AG09319 (cell line): ENCODE measurements at regions not wholly inside any gene's neighbourhood (a gene's known extent, or its start where the extent isn't known, plus 50 kb on each side); places are given as distances from the start of the nearest gene placed in this dataset.
"Not testable (repeated sequence)": the region's sequence is repeated elsewhere in the genome, so short reads cannot be mapped to it uniquely, and the experiment has no call there.

ENCODE experiments used
- DNase-seq: peaks from one replicate; pipeline ENCODE4 v3.0.0-alpha.2; 2010; ENCODE audit warnings: low read depth; ENCODE audit errors: extremely low read depth
- TF ChIP-seq, protein P1 (sequence below): IDR thresholded peaks from 2 replicates; pipeline ENCODE4 v1.5.1; 2011; ENCODE audit warnings: low read depth, mild to moderate bottlenecking, inconsistent platforms, low read length, moderate library complexity

DNA sequence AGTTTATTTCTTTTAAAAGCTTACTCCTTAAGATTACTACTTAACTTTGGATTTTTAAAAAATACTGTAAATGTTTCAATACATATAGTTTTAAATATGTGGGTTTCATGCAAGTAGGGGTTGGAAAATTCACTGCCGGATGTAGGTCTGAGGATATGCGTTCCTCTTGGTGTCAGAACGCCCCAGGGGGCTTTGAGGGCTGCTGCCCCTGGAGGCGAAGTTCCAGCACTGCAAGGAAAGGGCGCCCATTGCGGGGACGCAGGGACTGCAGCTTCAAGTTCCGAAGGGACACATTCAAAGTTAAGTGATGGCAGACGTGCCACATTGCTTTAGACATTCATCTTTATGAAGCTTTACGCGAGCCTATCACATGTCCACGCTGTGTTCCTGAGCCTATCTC is 152.9 kb downstream of the SOD2 start:
- DNase-seq, result no peak
- TF ChIP-seq, protein P1, sequence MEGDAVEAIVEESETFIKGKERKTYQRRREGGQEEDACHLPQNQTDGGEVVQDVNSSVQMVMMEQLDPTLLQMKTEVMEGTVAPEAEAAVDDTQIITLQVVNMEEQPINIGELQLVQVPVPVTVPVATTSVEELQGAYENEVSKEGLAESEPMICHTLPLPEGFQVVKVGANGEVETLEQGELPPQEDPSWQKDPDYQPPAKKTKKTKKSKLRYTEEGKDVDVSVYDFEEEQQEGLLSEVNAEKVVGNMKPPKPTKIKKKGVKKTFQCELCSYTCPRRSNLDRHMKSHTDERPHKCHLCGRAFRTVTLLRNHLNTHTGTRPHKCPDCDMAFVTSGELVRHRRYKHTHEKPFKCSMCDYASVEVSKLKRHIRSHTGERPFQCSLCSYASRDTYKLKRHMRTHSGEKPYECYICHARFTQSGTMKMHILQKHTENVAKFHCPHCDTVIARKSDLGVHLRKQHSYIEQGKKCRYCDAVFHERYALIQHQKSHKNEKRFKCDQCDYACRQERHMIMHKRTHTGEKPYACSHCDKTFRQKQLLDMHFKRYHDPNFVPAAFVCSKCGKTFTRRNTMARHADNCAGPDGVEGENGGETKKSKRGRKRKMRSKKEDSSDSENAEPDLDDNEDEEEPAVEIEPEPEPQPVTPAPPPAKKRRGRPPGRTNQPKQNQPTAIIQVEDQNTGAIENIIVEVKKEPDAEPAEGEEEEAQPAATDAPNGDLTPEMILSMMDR, result no peak

DNA sequence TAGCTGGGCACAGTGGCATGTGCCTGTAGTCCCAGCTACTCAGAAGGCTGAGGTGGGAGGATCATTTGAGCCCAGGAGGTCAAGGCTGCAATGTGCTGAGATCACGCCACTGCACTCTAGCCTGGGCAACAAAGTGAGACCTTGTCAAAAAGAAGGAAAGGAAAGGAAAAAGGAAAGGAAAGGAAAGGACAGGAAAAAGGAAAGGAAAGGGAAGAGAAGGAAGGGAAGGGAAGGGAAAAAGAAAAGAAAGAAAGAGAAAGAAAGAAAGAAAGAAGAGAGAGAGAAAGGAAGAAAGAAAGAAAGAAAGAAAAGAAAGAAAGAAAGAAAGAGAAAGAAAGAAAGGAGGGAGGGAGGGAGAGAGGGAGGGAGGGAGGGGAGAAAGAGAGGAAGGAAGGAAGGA is 155.0 kb downstream of the SOD2 start:
- not testable (repeated sequence) for DNase-seq

DNA sequence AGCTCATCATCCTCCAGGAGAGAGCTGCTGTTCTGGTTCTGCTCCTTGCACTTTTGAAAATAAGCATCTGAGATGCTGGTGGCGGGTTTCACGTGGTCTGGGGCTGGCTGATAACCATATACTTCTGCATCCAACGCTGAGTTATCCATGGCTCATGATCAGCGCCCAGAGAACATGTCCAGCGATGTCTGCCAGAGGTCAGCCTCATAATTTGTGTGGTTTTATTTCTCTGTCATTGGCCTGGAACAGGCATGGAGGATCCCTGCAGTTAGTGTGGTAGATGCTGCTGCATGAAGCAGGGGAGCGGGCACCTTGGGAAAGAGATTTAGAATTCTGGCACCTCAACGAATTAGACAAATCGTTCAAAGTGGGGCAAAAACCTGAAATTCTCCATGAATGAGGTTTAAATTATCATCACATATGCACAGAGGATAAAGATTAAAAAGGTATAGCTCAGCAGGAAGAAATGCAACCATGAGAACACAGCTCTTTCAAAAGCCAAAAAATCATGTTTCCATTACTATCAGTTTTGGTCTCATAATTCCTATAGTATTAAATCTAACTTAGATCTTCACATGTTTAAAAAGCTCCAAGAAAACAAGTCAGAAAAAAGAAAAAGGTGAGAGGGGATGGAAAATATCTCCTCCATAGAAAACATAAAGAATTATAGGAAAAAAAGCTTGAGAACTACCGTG is 157.2 kb downstream of the SOD2 start:
- no peak for DNase-seq
- TF ChIP-seq, protein P1, result no peak

DNA sequence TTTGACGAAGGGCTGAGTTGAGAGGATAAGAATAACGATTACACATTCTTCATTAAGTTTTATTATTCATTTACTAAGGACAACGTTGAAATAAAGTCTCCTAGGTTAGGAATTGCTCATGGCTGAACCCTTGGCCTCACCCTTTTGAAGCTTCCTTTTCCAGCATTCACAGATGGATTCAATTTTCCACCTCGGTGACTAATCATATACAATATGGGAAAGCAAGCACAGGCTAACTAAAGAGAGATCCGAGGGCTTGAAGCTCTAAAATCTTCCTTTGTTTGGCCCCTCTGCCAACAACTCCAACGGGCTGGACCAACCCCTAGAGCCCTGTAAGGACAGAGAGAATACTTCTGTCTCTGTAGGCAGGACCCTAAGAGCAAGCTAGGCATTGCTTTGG is 159.5 kb downstream of the SOD2 start:
- TF ChIP-seq, protein P1, result no peak
- peak; percentile 29 for DNase-seq

DNA sequence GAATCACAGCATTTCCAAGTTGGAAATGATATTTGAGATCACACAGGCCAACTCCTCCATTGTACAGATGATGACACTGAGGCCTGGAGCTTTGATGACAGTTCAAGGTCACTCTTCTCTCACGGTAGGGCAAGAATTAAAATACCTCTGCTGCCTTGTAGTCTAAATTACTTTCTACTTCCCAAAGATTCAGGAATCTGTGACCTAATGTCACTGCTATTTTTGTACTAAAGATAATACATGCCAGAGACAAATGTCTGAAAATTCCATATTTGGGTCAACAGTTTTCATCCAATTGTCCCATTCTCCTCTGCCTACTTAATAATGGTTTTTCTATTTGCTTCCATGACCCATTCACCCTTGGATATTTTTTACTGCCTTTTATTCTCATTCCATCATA is 160.0 kb downstream of the SOD2 start:
- DNase-seq, result no peak
- TF ChIP-seq, protein P1, result no peak

DNA sequence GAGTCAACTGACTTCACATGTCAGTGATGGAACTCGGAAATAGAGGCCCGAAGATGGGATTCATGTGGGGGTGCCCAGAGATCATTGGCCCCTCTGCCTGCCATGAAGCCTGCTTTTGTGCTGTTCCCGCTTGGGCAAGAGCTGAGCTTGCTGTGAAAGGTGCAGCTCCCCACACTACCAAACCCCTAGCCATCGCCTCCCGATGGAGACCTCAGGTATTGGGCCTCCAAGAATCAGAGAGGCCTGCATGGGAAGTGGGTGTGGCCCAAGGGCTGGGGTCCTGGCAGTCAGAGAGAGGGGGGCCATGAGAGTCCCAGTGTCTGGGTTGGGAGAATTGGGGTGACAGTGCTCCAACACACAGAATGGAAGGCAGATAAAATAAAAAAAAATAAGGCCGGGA is 160.9 kb downstream of the SOD2 start:
- TF ChIP-seq, protein P1, result no peak

DNA sequence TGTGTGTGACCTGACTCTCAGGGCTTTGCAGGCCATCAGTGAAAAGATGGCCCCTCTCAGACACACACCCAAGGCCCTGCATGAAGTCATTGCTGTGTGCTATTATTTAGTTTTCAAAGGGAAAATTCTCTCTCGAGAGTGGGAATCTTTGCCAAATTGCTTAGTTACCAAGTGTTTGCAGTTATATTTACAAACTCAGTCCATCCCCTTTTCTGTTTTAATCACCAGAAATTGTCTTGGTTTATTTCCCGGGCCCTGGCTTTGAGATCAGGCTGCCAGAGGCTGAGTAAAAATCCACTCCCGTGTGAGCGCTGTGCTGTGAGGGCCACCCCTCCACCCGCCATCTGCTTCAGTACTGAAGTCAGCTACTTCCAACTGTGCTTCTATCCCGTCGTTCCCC is 163.1 kb downstream of the SOD2 start:
- TF ChIP-seq, protein P1, result no peak
- no peak for DNase-seq

More for the DNA sequence above, 160.9 kb downstream of the SOD2 start:
- no peak for DNase-seq

DNA sequence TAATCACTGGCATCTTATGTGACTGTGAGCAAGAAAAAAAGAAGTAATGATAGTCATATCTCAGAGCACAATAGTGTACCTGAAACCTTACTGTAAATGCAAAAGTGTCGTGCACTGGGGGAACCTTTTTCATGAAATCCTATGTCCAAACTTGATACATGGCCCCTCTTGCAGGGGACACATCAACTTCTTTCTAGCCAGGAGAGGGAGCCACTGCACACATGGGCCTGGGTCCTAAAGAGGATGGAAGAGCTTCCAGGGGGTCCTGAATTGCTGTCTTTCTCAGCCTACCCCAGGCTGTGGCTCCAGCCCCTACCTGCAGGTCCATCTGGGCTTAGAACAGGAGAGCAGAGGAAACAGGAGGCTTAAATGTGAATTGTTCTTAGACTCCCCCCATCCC is 165.7 kb downstream of the SOD2 start:
- no peak for DNase-seq
- TF ChIP-seq, protein P1, result no peak
